GM12872 (cell line): ENCODE measurements at regions not wholly inside any gene's neighbourhood (a gene's known extent, or its start where the extent isn't known, plus 50 kb on each side); places are given as distances from the start of the nearest gene placed in this dataset.

ENCODE experiments used
- TF ChIP-seq, protein P1 (sequence below): IDR thresholded peaks from 3 replicates; pipeline ENCODE4 v1.5.1; 2011; ENCODE audit warnings: low read depth, mild to moderate bottlenecking, low read length, moderate library complexity; ENCODE audit not compliant: insufficient read depth

DNA sequence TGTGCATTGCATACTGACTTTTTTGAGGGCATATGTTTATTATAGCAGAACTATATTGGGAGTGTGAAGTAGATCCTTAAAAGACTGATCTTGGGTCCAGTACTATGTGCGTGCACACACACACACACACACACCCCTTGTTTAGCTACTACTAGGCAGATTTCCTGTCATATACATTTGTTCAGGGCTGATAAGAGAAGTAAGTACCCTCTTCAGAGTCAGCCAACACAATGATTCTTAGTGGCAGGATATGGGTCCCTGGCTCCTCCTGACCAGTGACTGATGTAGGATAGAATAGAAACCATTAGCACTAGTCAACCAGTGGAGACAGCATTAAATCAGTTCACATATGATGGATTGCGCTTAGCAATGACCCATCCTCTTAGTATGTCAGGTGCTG is 76.2 kb upstream of the MIER3 start:
- TF ChIP-seq, protein P1, sequence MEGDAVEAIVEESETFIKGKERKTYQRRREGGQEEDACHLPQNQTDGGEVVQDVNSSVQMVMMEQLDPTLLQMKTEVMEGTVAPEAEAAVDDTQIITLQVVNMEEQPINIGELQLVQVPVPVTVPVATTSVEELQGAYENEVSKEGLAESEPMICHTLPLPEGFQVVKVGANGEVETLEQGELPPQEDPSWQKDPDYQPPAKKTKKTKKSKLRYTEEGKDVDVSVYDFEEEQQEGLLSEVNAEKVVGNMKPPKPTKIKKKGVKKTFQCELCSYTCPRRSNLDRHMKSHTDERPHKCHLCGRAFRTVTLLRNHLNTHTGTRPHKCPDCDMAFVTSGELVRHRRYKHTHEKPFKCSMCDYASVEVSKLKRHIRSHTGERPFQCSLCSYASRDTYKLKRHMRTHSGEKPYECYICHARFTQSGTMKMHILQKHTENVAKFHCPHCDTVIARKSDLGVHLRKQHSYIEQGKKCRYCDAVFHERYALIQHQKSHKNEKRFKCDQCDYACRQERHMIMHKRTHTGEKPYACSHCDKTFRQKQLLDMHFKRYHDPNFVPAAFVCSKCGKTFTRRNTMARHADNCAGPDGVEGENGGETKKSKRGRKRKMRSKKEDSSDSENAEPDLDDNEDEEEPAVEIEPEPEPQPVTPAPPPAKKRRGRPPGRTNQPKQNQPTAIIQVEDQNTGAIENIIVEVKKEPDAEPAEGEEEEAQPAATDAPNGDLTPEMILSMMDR, result no peak

DNA sequence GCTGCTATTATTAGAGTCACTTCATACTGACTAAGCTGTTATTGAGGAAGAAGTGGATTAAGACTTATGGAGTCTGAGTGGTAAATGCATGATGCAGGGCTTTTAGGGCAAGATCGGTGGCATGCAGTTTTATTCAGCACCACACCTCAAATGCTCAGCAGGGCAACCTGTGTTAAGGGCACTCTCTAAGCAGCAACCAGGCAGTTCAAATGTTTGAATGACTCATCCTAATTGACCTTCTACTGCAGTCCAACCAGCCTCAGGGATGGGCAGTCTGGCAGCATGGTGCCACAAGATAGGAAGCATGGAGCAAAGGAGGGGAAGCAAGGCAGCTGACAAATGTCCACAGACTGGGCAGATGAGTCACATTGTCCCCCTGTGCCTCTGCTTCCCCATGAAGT is 80.2 kb upstream of the MIER3 start:
- TF ChIP-seq, protein P1, result no peak

DNA sequence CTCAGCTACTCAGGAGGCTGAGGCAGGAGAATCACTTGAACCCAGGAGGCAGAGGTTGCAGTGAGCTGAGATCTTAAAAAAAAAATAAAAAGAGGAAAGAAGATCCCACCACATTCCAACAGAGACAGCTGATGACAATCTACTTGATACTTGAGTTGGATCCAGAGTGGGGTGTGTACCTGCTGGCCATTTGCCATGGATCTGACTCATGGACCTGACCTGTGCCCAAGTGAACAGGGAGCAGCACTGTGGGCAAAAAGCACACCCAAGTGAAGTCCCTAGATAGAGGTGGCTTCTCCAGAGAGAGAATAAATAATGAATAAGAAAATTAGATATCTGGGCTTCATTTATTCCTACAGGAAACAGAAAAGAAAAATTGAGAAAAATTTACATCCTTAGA is 81.2 kb upstream of the MIER3 start:
- TF ChIP-seq, protein P1, result no peak

DNA sequence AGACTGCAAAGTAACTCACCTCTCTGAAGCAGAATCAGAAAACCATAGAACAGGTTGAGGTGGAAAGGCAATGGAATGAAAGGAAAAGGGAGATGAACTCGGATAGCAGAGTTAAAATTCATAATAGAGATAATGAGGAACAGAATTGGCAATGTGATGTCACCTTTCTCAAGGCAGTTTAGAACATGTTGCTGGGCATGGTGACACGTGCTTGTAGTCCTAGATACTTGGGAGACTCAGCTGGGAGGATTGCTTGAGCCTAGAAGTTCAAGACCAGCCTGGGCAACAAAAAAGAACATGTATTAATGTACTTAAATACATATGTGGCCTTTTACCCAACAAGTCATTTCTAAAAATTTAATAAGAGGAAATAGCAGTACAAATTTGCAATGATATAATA is 81.6 kb upstream of the MIER3 start:
- TF ChIP-seq, protein P1, result no peak

DNA sequence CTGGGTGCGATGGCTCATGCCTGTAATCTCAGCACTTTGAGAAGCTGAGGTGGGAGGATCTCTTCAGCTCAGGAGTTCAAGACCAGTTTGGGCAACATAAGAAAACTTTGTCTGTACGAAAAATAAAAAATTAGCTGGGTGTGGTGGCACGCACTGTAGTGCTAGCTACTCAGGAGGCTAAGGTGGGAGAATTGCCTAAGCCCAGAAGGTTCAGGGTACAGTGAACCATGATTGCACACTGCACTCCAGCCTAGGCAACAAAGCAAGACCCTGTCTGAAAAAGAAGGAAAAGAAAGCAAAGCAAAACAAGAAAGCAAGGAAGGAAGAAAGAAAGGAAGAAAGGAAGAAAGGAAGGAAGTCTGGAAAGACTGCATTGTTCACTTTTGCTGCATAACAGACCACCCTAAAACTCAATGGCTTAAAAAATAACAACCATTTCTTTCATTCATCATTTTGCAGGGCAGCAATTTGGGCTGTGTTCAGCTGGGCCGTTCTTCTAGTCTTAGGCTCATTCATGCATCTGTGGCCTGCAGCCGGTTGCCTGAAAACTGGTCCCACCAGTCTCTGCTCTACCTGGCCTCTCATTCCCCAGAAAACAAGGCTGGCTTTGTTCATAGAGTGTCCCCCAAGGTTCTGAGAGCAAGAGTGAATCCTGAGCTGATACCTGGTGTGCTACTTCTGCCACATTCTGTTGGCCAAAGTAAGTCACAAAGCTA is 82.4 kb upstream of the MIER3 start:
- TF ChIP-seq, protein P1, result no peak

DNA sequence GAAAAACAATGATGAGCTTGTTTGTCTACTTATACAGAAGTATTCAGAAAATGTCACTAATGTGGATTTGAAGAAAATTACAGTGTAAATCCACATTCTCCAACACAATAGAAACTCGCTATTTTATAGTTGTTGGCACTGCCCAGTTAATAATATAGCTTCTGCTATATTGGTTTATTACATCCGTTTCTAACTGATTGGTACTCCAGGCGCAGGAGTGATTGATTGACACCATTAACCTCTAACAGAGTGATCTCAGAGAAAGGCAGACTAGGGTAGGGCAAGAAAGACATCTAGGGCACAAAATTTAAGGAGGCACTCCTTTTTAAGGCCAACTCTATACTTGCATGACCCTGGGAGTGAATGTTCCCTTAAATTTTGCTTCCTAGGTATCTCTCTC is 84.0 kb upstream of the MIER3 start:
- TF ChIP-seq, protein P1, result no peak

DNA sequence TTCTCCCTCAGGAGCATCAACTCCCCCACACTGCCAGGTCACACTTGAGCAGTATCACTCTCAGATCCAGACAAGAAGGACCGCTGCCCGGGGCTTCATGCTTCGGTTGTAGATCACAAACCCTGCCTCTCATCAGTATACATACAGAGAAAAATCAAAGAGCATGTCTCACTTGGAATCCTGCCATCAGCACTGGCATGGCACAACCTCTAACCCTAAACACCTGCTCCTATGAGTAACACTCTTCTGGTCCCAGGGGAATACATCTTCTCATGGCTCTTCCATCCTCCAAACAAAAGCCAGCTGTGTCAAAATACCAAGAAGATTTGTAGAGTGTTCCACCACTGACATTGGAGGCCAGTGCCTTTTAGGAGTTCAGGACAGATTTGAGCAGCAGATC is 84.8 kb upstream of the MIER3 start:
- TF ChIP-seq, protein P1, result no peak
